ENCODE measurements at regions not wholly inside any gene's neighbourhood (a gene's known extent, or its start where the extent isn't known, plus 50 kb on each side); places are given as distances from the start of the nearest gene placed in this dataset.

DNA sequence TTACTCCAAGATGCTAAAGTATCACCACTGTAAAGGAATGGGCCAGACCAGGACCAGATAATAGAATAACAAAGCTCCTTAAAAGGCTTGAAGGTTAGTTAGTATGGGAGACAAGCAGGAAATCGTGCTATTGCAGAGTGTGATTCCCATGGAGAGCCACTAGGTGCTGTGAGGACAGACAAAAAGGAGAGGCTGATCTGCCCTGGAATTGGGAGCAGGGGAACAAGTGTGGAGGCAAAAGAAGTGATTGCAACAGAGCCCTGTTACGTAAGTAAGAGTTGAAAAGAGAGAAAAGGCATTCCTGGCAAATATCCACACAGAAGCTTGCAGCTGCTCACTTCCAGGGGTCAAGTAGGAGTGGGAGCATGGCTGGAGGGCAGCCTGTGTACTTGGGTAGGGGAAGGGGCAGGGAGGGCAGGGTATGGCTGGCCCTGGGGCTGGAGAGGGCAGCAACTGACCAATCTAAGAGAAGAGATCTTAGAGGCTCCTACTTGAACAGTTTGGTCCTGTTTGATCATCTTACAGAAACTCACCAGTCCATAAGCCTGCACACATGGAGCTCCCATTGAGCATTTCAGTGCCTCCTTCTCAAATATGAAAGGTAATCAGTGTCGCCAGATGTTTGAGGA, 207.7 kb upstream of the GJB5 start:
- H3K4me3 ChIP-seq (replicated peaks in 1 of 3; ENCODE audit: low read depth in 2 of 3, low read length in 3 of 3) = no peak overlapping the region
- H3K27me3 Mint-ChIP-seq (ENCODE audit: low read depth in 3 of 3) = peaks cover 0 to 11% (median 4%) of the 10 kb centered on the region in 3 donors
- H3K36me3 Mint-ChIP-seq = no peaks in the 10 kb centered on the region
- H3K4me3 Mint-ChIP-seq = no peak overlapping the region
- H3K36me3 ChIP-seq (replicated peaks in 1 of 2; ENCODE audit: control insufficient read depth in 1 of 2, insufficient read depth in 2 of 2, low read length in 2 of 2) = no peaks in the 10 kb centered on the region
- H3K27ac ChIP-seq (ENCODE audit: low read depth in 1 of 2, low read length in 2 of 2) = no peak overlapping the region
- H3K4me1 ChIP-seq (ENCODE audit: control insufficient read depth in 1 of 2, insufficient read depth in 2 of 2, low read length in 2 of 2) = no peaks in the 10 kb centered on the region
- H3K4me2 ChIP-seq (replicated peaks; ENCODE audit: extremely low read depth, low read length, poor library complexity, severe bottlenecking) = no peak overlapping the region
- H2AFZ ChIP-seq (ENCODE audit: insufficient read depth, low read depth, low read length, poor library complexity, severe bottlenecking) = no peak overlapping the region
- 22% methylated on average over 2 of the region's 3 CpGs for WGBS (ENCODE audit: insufficient coverage)
- no peak for DNase-seq
- no peaks in the 10 kb centered on the region for H3K4me1 Mint-ChIP-seq
- no peaks in the 10 kb centered on the region for H3K9me3 Mint-ChIP-seq
- H3K27ac Mint-ChIP-seq = no peak overlapping the region
- TF ChIP-seq CTCF (IDR thresholded peaks at IDR 0.05) = no peak
- no peaks in the 10 kb centered on the region for H3K27me3 ChIP-seq (ENCODE audit: control insufficient read depth in 2 of 2, insufficient read depth in 2 of 2, low read length in 2 of 2)
- no peaks in the 10 kb centered on the region for H3K79me2 ChIP-seq (ENCODE audit: insufficient read depth, low read length)
- H3K9ac ChIP-seq (ENCODE audit: insufficient read depth, low read length, poor library complexity, severe bottlenecking) = no peak overlapping the region
- H4K20me1 ChIP-seq (ENCODE audit: insufficient read depth, low read length) = no peaks in the 10 kb centered on the region
- intact Hi-C loops (cut with micrococcal nuclease) = no loop called here
- H3K9me3 ChIP-seq (replicated peaks in 1 of 2; ENCODE audit: control insufficient read depth in 1 of 2, insufficient read depth in 1 of 2, low read length in 2 of 2) = no peaks in the 10 kb centered on the region

DNA sequence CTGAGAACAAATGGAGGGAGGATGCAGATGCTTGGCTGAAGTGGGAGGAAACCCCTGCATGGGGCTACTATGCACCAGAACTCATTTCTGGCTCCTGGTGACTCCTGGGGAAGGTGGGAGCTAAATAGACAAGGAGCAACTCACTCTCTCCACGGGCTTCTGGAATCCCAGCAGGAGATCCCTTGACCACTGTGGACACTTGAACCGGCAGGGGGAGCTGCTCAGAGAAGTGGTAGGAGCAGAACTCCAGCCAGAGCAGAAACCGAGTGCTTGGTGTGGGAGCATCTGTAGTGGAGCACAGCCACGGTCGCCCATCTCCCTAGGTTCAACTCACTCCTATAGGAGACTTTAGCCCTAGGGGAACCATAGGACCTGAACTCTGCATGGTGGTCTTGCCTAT, 205.6 kb upstream of the GJB5 start:
- Histone ChIP-seq H3K9me3 (replicated peaks in 1 of 2; ENCODE audit: control insufficient read depth in 1 of 2, insufficient read depth in 1 of 2, low read length in 2 of 2) (no peaks in the 10 kb centered on the region), H3K4me3 (replicated peaks in 1 of 3; ENCODE audit: low read depth in 2 of 3, low read length in 3 of 3) (no peak overlapping the region), H3K27ac (ENCODE audit: low read depth in 1 of 2, low read length in 2 of 2) (no peak overlapping the region), H3K4me2 (replicated peaks; ENCODE audit: extremely low read depth, low read length, poor library complexity, severe bottlenecking) (no peak overlapping the region), H3K27me3 (ENCODE audit: control insufficient read depth in 2 of 2, insufficient read depth in 2 of 2, low read length in 2 of 2) (no peaks in the 10 kb centered on the region), H2AFZ (ENCODE audit: insufficient read depth, low read depth, low read length, poor library complexity, severe bottlenecking) (no peak overlapping the region), H3K9ac (ENCODE audit: insufficient read depth, low read length, poor library complexity, severe bottlenecking) (no peak overlapping the region), H3K36me3 (replicated peaks in 1 of 2; ENCODE audit: control insufficient read depth in 1 of 2, insufficient read depth in 2 of 2, low read length in 2 of 2) (no peaks in the 10 kb centered on the region), H3K79me2 (ENCODE audit: insufficient read depth, low read length) (no peaks in the 10 kb centered on the region), H4K20me1 (ENCODE audit: insufficient read depth, low read length) (no peaks in the 10 kb centered on the region), H3K4me1 (ENCODE audit: control insufficient read depth in 1 of 2, insufficient read depth in 2 of 2, low read length in 2 of 2) (no peaks in the 10 kb centered on the region)
- DNase-seq = no peak
- no peak overlapping the region for H3K4me3 Mint-ChIP-seq
- H3K9me3 Mint-ChIP-seq = peaks cover 0 to 6% (median 0%) of the 10 kb centered on the region in 7 donors
- H3K27ac Mint-ChIP-seq = no peak overlapping the region
- 0% methylated on average over 1 of the region's 5 CpGs for WGBS (ENCODE audit: insufficient coverage)
- H3K4me1 Mint-ChIP-seq = no peaks in the 10 kb centered on the region
- H3K36me3 Mint-ChIP-seq = no peaks in the 10 kb centered on the region
- TF ChIP-seq CTCF (IDR thresholded peaks at IDR 0.05) = peak; percentile 17
- intact Hi-C loops (cut with micrococcal nuclease) = no loop called here
- H3K27me3 Mint-ChIP-seq (ENCODE audit: low read depth in 3 of 3) = peaks cover 1 to 13% (median 3%) of the 10 kb centered on the region in 3 donors
